Suprapubic skin (tissue), 4 donors: ENCODE measurements at regions not wholly inside any gene's neighbourhood (a gene's known extent, or its start where the extent isn't known, plus 50 kb on each side); places are given as distances from the start of the nearest gene placed in this dataset.

Experiments used
- DNase-seq, 2 donors: peaks; one replicate each; pipeline ENCODE4 v3.0.0-alpha.2; 2019; ENCODE audit warnings: low spot score in 2 of 2
- H3K27ac ChIP-seq: fragments of 200-600 bp; sonication (generic); one replicate; pipeline ENCODE4 v1.5.1; 2019
- H3K27me3 ChIP-seq: fragments of 200-600 bp; sonication (generic); one replicate; pipeline ENCODE4 v1.5.1; 2019
- H3K36me3 ChIP-seq: fragments of 200-600 bp; sonication (generic); one replicate; pipeline ENCODE4 v1.5.1; 2019
- H3K4me1 ChIP-seq: fragments of 200-600 bp; sonication (generic); one replicate; pipeline ENCODE4 v1.5.1; 2019
- H3K4me3 ChIP-seq: fragments of 200-600 bp; sonication (generic); one replicate; pipeline ENCODE4 v1.5.1; 2019; ENCODE audit warnings: mild to moderate bottlenecking
- H3K9me3 ChIP-seq: fragments of 200-600 bp; sonication (generic); one replicate; pipeline ENCODE4 v1.5.1; 2019
- EP300 ChIP-seq: sonication (generic); formaldehyde crosslinking; IDR thresholded peaks from one replicate; pipeline ENCODE4 v1.6.1; 2017; ENCODE audit warnings: antibody characterized with exemption
- POLR2A ChIP-seq, 2 donors: fragments of 450-650 bp; IDR thresholded peaks; one replicate each; pipeline ENCODE4 v1.6.1; 2017; ENCODE audit warnings: antibody characterized with exemption in 2 of 2, mild to moderate bottlenecking in 2 of 2, moderate library complexity in 2 of 2
- POLR2AphosphoS5 ChIP-seq, 3 donors: sonication (generic); formaldehyde crosslinking; IDR thresholded peaks; one replicate each; pipeline ENCODE4 v1.6.1; 2017; ENCODE audit warnings: antibody characterized with exemption in 3 of 3
- WGBS: methylation state at CpG from one replicate; pipeline ENCODE4 v1.1.5; 2018; 5-methylcytosine and 5-hydroxymethylcytosine counted together
- TF ChIP-seq, protein P1 (sequence below), 2 donors: fragments of 200-600 bp in 1 of 2; fragments of 450-650 bp in 1 of 2; sonication (generic) in 1 of 2; IDR thresholded peaks; one replicate each; pipeline ENCODE4 v1.5.1; 2016 to 2019; ENCODE audit warnings: antibody characterized with exemption in 2 of 2, mild to moderate bottlenecking in 1 of 2, moderate library complexity in 1 of 2

DNA sequence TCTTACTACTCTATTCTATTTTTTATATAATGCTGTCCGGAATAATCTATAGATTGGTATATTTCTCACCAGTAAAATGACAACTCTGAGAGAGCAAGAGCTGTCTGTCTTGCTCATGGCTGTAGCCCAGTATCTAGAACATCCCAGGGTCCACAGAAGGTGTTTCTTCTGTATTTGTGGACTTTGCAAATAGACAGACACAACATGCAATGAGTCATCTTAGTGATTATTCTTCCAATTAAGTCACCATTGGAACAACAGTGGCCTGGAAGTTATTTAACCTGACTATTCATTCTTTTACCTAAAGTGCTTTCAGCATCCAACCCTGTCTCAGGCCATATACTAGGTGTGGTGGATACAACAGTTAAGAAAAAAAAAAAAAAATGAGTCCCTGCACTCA is 179.5 kb downstream of the PPARGC1A start:
- no peak overlapping the region for H3K27ac ChIP-seq
- 97% methylated on average over 1 of the region's 1 CpG for WGBS
- H3K4me1 ChIP-seq, result no peaks in the 10 kb centered on the region
- H3K9me3 ChIP-seq, result no peaks in the 10 kb centered on the region
- DNase-seq, result no peak
- no peak for TF ChIP-seq EP300
- TF ChIP-seq, protein P1, sequence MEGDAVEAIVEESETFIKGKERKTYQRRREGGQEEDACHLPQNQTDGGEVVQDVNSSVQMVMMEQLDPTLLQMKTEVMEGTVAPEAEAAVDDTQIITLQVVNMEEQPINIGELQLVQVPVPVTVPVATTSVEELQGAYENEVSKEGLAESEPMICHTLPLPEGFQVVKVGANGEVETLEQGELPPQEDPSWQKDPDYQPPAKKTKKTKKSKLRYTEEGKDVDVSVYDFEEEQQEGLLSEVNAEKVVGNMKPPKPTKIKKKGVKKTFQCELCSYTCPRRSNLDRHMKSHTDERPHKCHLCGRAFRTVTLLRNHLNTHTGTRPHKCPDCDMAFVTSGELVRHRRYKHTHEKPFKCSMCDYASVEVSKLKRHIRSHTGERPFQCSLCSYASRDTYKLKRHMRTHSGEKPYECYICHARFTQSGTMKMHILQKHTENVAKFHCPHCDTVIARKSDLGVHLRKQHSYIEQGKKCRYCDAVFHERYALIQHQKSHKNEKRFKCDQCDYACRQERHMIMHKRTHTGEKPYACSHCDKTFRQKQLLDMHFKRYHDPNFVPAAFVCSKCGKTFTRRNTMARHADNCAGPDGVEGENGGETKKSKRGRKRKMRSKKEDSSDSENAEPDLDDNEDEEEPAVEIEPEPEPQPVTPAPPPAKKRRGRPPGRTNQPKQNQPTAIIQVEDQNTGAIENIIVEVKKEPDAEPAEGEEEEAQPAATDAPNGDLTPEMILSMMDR (IDR thresholded peaks at IDR 0.05), result no peak
- no peak for TF ChIP-seq POLR2AphosphoS5 (IDR thresholded peaks at IDR 0.05)
- TF ChIP-seq POLR2A (IDR thresholded peaks at IDR 0.05), result no peak
- no peaks in the 10 kb centered on the region for H3K36me3 ChIP-seq
- no peaks in the 10 kb centered on the region for H3K27me3 ChIP-seq
- no peak overlapping the region for H3K4me3 ChIP-seq

DNA sequence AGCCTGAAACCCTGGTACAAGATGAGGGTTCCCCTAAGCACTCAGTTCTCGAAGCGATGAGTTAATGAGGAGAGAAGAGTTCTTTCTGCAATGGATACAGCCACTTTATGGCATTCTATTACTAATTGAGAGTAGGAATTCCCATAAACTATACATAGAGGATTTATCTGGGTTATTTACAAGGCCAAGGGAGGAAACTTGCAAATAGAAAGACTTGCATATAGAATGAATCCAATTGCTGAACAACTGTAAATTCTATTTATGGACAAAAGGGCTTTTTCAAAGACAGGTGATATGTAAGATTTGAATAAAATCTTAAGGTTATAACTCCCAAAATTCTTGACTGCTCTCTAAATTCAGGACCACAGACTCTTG is 182.2 kb downstream of the PPARGC1A start:
- H3K4me3 ChIP-seq, result no peak overlapping the region
- H3K27me3 ChIP-seq, result no peaks in the 10 kb centered on the region
- no peak for TF ChIP-seq EP300
- no peak for TF ChIP-seq POLR2A (IDR thresholded peaks at IDR 0.05)
- no peak for TF ChIP-seq POLR2AphosphoS5 (IDR thresholded peaks at IDR 0.05)
- TF ChIP-seq, protein P1 (IDR thresholded peaks at IDR 0.05), result no peak
- no peak overlapping the region for H3K27ac ChIP-seq
- WGBS, result 93% methylated on average over 2 of the region's 2 CpGs
- no peaks in the 10 kb centered on the region for H3K4me1 ChIP-seq
- H3K36me3 ChIP-seq, result no peaks in the 10 kb centered on the region
- DNase-seq, result no peak
- H3K9me3 ChIP-seq, result no peaks in the 10 kb centered on the region

- DNase-seq, result no peak
- no peaks in the 10 kb centered on the region for H3K9me3 ChIP-seq
- no peaks in the 10 kb centered on the region for H3K4me1 ChIP-seq
- no peaks in the 10 kb centered on the region for H3K27me3 ChIP-seq
- no peak for TF ChIP-seq EP300
- TF ChIP-seq POLR2A (IDR thresholded peaks at IDR 0.05), result no peak
- TF ChIP-seq, protein P1 (IDR thresholded peaks at IDR 0.05), result no peak
- no peak for TF ChIP-seq POLR2AphosphoS5 (IDR thresholded peaks at IDR 0.05)
- H3K4me3 ChIP-seq, result no peak overlapping the region
- H3K36me3 ChIP-seq, result no peaks in the 10 kb centered on the region
- H3K27ac ChIP-seq, result no peak overlapping the region
- 78% methylated on average over 4 of the region's 4 CpGs for WGBS
Measured at GRCh38 chr4:23706972-23707651, 182.7 kb downstream of the PPARGC1A start.

- TF ChIP-seq, protein P1 (IDR thresholded peaks at IDR 0.05), result no peak
- TF ChIP-seq EP300, result no peak
- no peak for TF ChIP-seq POLR2A (IDR thresholded peaks at IDR 0.05)
- no peak for TF ChIP-seq POLR2AphosphoS5 (IDR thresholded peaks at IDR 0.05)
- Histone ChIP-seq H3K4me1 (no peaks in the 10 kb centered on the region), H3K27me3 (no peaks in the 10 kb centered on the region), H3K9me3 (no peaks in the 10 kb centered on the region), H3K36me3 (no peaks in the 10 kb centered on the region), H3K4me3 (no peak overlapping the region), H3K27ac (no peak overlapping the region)
- 92% methylated on average over 4 of the region's 4 CpGs for WGBS
- DNase-seq, result no peak
Measured at GRCh38 chr4:23700197-23700596, 189.7 kb downstream of the PPARGC1A start.

GRCh38 chr4:23697722-23698121 is 192.1 kb downstream of the PPARGC1A start:
- H3K36me3 ChIP-seq, result no peaks in the 10 kb centered on the region
- TF ChIP-seq EP300 (no peak), POLR2A (IDR thresholded peaks at IDR 0.05) (no peak), POLR2AphosphoS5 (IDR thresholded peaks at IDR 0.05) (no peak)
- TF ChIP-seq, protein P1 (IDR thresholded peaks at IDR 0.05), result no peak
- H3K4me3 ChIP-seq, result no peak overlapping the region
- no peak overlapping the region for H3K27ac ChIP-seq
- no peak for DNase-seq
- H3K4me1 ChIP-seq, result no peaks in the 10 kb centered on the region
- WGBS, result 93% methylated on average over 3 of the region's 3 CpGs
- H3K27me3 ChIP-seq, result no peaks in the 10 kb centered on the region
- no peaks in the 10 kb centered on the region for H3K9me3 ChIP-seq
